ENCODE measurements at regions not wholly inside any gene's neighbourhood (a gene's known extent, or its start where the extent isn't known, plus 50 kb on each side); places are given as distances from the start of the nearest gene placed in this dataset.

DNA sequence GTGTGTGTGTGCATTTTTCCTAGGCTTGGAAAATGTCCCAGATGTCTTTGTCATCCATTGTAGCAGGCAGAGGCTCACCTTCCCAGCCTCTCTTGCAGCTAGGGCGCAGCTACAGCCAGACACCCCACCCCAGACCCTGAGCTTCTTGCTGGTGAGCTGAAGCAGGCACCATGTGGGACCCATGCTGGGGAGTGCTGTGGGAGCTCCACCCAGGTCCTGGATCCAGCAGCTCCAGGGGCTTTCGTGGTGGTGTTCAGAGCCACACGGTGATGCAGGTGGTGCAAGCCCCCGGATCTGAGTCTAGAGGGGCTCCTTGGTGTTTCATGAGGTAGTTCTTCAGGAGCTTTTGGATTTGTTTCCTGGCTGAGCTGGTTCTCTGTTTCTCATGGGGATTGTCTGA, 56.0 kb upstream of the ZFP64 start:
- DNase-seq (ENCODE audit: low read depth, low spot score), result no peak
- no peak for TF ChIP-seq CTCF (IDR thresholded peaks at IDR 0.05; ENCODE audit: insufficient read depth, low read length, missing control alignments)
- POLR2A ChIA-PET, result no interaction called here
- no peak overlapping the region for H3K4me3 ChIP-seq (ENCODE audit: low read depth, low read length)
- CTCF ChIA-PET, result no interaction called here

DNA sequence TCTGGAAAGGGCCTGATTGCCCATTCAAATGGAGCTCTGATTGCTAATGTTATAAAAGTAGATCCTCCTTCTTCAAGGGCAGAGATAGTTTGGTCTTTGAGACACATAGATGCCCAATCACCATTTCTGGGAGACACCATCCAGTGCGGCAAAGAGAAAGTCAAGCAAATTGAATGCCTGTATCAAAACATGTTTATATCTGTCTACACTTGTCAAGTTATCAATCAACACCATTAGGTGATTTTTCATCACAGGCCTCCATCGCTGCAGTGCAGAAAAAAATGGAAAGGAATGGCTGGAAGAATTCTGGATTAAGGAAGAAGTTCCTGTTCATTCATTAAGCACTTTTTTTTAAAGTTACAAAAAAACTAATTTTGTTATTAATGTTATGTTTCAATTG, 54.8 kb upstream of the ZFP64 start:
- no peak for DNase-seq (ENCODE audit: low read depth, low spot score)
- no peak overlapping the region for H3K4me3 ChIP-seq (ENCODE audit: low read depth, low read length)
- ChIA-PET CTCF (no interaction called here), POLR2A (no interaction called here)
- no peak for TF ChIP-seq CTCF (IDR thresholded peaks at IDR 0.05; ENCODE audit: insufficient read depth, low read length, missing control alignments)

DNA sequence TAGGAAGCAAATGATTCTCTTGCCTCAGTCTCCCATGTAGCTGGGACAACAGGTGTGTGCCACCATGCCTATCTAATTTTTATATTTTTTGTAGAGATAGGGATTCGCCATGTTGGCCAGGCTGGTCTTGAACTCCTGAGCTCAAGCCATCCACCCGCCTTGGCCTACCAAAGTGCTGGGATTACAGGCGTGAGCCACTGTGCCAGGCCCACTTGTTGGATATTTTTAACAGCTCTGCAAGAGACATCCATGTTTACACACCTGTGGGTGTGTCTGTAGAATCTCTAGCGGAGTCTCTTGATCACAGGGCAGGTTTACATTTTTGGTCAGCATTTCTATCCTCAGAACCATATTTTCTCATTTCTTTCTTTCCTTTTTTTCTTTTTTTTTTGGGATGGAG, 53.1 kb upstream of the ZFP64 start:
- ChIA-PET CTCF (interaction anchor here (1.1 to 1.5 kb wide), 2 partner anchors 14 to 1303 kb away, joined by 3 to 4 read pairs; no protein-coding TSS in a partner anchor), POLR2A (no interaction called here)
- no peak for TF ChIP-seq CTCF (IDR thresholded peaks at IDR 0.05; ENCODE audit: insufficient read depth, low read length, missing control alignments)
- DNase-seq (ENCODE audit: low read depth, low spot score), result no peak
- no peak overlapping the region for H3K4me3 ChIP-seq (ENCODE audit: low read depth, low read length)

GRCh38 chr20:52242237-52243230, 51.0 kb upstream of the ZFP64 start:
- CTCF ChIA-PET, result interaction anchor here (0.7 to 4.2 kb wide), 13 partner anchors 8 to 1305 kb away, joined by 3 to 16 read pairs (median 5); no protein-coding TSS in a partner anchor
- H3K4me3 ChIP-seq (ENCODE audit: low read depth, low read length), result no peak overlapping the region
- TF ChIP-seq CTCF (IDR thresholded peaks at IDR 0.05; ENCODE audit: insufficient read depth, low read length, missing control alignments), result no peak
- POLR2A ChIA-PET, result no interaction called here
- DNase-seq (ENCODE audit: low read depth, low spot score), result no peak
